ENCODE measurements at regions not wholly inside any gene's neighbourhood (a gene's known extent, or its start where the extent isn't known, plus 50 kb on each side); places are given as distances from the start of the nearest gene placed in this dataset.

GRCh38 chr12:13882176-13882575, 99.2 kb downstream of the GRIN2B start:
- TF ChIP-seq EZH2 (IDR thresholded peaks at IDR 0.05) (no peak), CTCF (IDR thresholded peaks at IDR 0.05 in 2 of 3, conservative IDR thresholded peaks at IDR 0.05 in 1 of 3; ENCODE audit: borderline replicate concordance in 1 of 3, insufficient read depth in 1 of 3, low read depth in 2 of 3, low read length in 2 of 3) (no peak), YY1 (IDR thresholded peaks at IDR 0.05; ENCODE audit: extremely low read depth, insufficient replicate concordance, low read depth, low read length) (no peak), ATF3 (IDR thresholded peaks at IDR 0.05) (no peak), SIN3A (IDR thresholded peaks at IDR 0.05; ENCODE audit: low read depth) (no peak), MAX (IDR thresholded peaks at IDR 0.05) (no peak), POLR2A (IDR thresholded peaks at IDR 0.05; ENCODE audit: borderline replicate concordance, extremely low read depth, insufficient read depth, insufficient read length) (no peak), POLR2AphosphoS5 (IDR thresholded peaks at IDR 0.05; ENCODE audit: low read depth, low read length) (no peak), REST (IDR thresholded peaks at IDR 0.05; ENCODE audit: low read depth) (no peak), FOSL1 (IDR thresholded peaks at IDR 0.05; ENCODE audit: low read depth) (no peak)

Measured in HCT116 (cell line).